ENCODE measurements at regions not wholly inside any gene's neighbourhood (a gene's known extent, or its start where the extent isn't known, plus 50 kb on each side); places are given as distances from the start of the nearest gene placed in this dataset.

- TF ChIP-seq YY1 (IDR thresholded peaks at IDR 0.05; ENCODE audit: insufficient read depth, insufficient read length): no peak
- no peak for TF ChIP-seq SUZ12 (IDR thresholded peaks at IDR 0.05; ENCODE audit: extremely low read depth, insufficient read depth, insufficient read length)
- no peaks in the 10 kb centered on the region for H3K9me3 ChIP-seq (ENCODE audit: insufficient read depth, low read length)
- no peaks in the 10 kb centered on the region for H3K36me3 ChIP-seq (ENCODE audit: insufficient read depth, insufficient read length, low read length)
- no peaks in the 10 kb centered on the region for H3K4me1 ChIP-seq (ENCODE audit: insufficient read depth, insufficient read length)
- H3K4me3 ChIP-seq (ENCODE audit: insufficient read length, low read depth): no peak overlapping the region
- no peaks in the 10 kb centered on the region for H3K27me3 ChIP-seq (ENCODE audit: insufficient read depth, insufficient read length)
- no peak overlapping the region for H3K9ac ChIP-seq (ENCODE audit: insufficient read length, low read depth)
- DNase-seq (ENCODE audit: low read depth, low spot score): no peak
Observed at GRCh38 chr3:181534781-181535221, 176.9 kb upstream of the SOX2 start.

GRCh38 chr3:181533811-181534210 lies 177.9 kb upstream of the SOX2 start:
- Histone ChIP-seq H3K9ac (ENCODE audit: insufficient read length, low read depth) (no peak overlapping the region), H3K27me3 (ENCODE audit: insufficient read depth, insufficient read length) (no peaks in the 10 kb centered on the region), H3K36me3 (ENCODE audit: insufficient read depth, insufficient read length, low read length) (no peaks in the 10 kb centered on the region), H3K4me3 (ENCODE audit: insufficient read length, low read depth) (no peak overlapping the region), H3K9me3 (ENCODE audit: insufficient read depth, low read length) (no peaks in the 10 kb centered on the region), H3K4me1 (ENCODE audit: insufficient read depth, insufficient read length) (no peaks in the 10 kb centered on the region)
- no peak for DNase-seq (ENCODE audit: low read depth, low spot score)
- TF ChIP-seq SUZ12 (IDR thresholded peaks at IDR 0.05; ENCODE audit: extremely low read depth, insufficient read depth, insufficient read length) (no peak), YY1 (IDR thresholded peaks at IDR 0.05; ENCODE audit: insufficient read depth, insufficient read length) (no peak), ZNF274 (IDR thresholded peaks at IDR 0.05; ENCODE audit: low read depth, low read length) (no peak)

GRCh38 chr3:181530584-181530983 lies 181.1 kb upstream of the SOX2 start:
- Histone ChIP-seq H3K36me3 (ENCODE audit: insufficient read depth, insufficient read length, low read length) (no peaks in the 10 kb centered on the region), H3K4me1 (ENCODE audit: insufficient read depth, insufficient read length) (no peaks in the 10 kb centered on the region), H3K27me3 (ENCODE audit: insufficient read depth, insufficient read length) (no peaks in the 10 kb centered on the region), H3K9ac (ENCODE audit: insufficient read length, low read depth) (no peak overlapping the region), H3K4me3 (ENCODE audit: insufficient read length, low read depth) (no peak overlapping the region), H3K9me3 (ENCODE audit: insufficient read depth, low read length) (no peaks in the 10 kb centered on the region)
- TF ChIP-seq SUZ12 (IDR thresholded peaks at IDR 0.05; ENCODE audit: extremely low read depth, insufficient read depth, insufficient read length): no peak
- no peak for TF ChIP-seq ZNF274 (IDR thresholded peaks at IDR 0.05; ENCODE audit: low read depth, low read length)
- TF ChIP-seq YY1 (IDR thresholded peaks at IDR 0.05; ENCODE audit: insufficient read depth, insufficient read length): no peak
- DNase-seq (ENCODE audit: low read depth, low spot score): no peak

GRCh38 chr3:181521831-181522230 lies 189.9 kb upstream of the SOX2 start:
- Histone ChIP-seq H3K27me3 (ENCODE audit: insufficient read depth, insufficient read length) (no peaks in the 10 kb centered on the region), H3K4me3 (ENCODE audit: insufficient read length, low read depth) (no peak overlapping the region), H3K9me3 (ENCODE audit: insufficient read depth, low read length) (peaks cover 17% of the 10 kb centered on the region), H3K36me3 (ENCODE audit: insufficient read depth, insufficient read length, low read length) (no peaks in the 10 kb centered on the region), H3K9ac (ENCODE audit: insufficient read length, low read depth) (no peak overlapping the region), H3K4me1 (ENCODE audit: insufficient read depth, insufficient read length) (no peaks in the 10 kb centered on the region)
- TF ChIP-seq YY1 (IDR thresholded peaks at IDR 0.05; ENCODE audit: insufficient read depth, insufficient read length) (no peak), ZNF274 (IDR thresholded peaks at IDR 0.05; ENCODE audit: low read depth, low read length) (no peak), SUZ12 (IDR thresholded peaks at IDR 0.05; ENCODE audit: extremely low read depth, insufficient read depth, insufficient read length) (no peak)
- no peak for DNase-seq (ENCODE audit: low read depth, low spot score)

- no peak for DNase-seq (ENCODE audit: low read depth, low spot score)
- no peak for TF ChIP-seq SUZ12 (IDR thresholded peaks at IDR 0.05; ENCODE audit: extremely low read depth, insufficient read depth, insufficient read length)
- TF ChIP-seq ZNF274 (IDR thresholded peaks at IDR 0.05; ENCODE audit: low read depth, low read length): no peak
- no peak for TF ChIP-seq YY1 (IDR thresholded peaks at IDR 0.05; ENCODE audit: insufficient read depth, insufficient read length)
- Histone ChIP-seq H3K9ac (ENCODE audit: insufficient read length, low read depth) (no peak overlapping the region), H3K9me3 (ENCODE audit: insufficient read depth, low read length) (no peaks in the 10 kb centered on the region), H3K4me1 (ENCODE audit: insufficient read depth, insufficient read length) (no peaks in the 10 kb centered on the region), H3K36me3 (ENCODE audit: insufficient read depth, insufficient read length, low read length) (no peaks in the 10 kb centered on the region), H3K27me3 (ENCODE audit: insufficient read depth, insufficient read length) (no peaks in the 10 kb centered on the region), H3K4me3 (ENCODE audit: insufficient read length, low read depth) (no peak overlapping the region)
Observed at GRCh38 chr3:181518222-181518621, 193.5 kb upstream of the SOX2 start.

GRCh38 chr3:181512787-181513186 lies 198.9 kb upstream of the SOX2 start:
- TF ChIP-seq SUZ12 (IDR thresholded peaks at IDR 0.05; ENCODE audit: extremely low read depth, insufficient read depth, insufficient read length) (no peak), YY1 (IDR thresholded peaks at IDR 0.05; ENCODE audit: insufficient read depth, insufficient read length) (no peak), ZNF274 (IDR thresholded peaks at IDR 0.05; ENCODE audit: low read depth, low read length) (no peak)
- Histone ChIP-seq H3K27me3 (ENCODE audit: insufficient read depth, insufficient read length) (no peaks in the 10 kb centered on the region), H3K9me3 (ENCODE audit: insufficient read depth, low read length) (peaks cover 34% of the 10 kb centered on the region), H3K4me3 (ENCODE audit: insufficient read length, low read depth) (no peak overlapping the region), H3K4me1 (ENCODE audit: insufficient read depth, insufficient read length) (no peaks in the 10 kb centered on the region), H3K36me3 (ENCODE audit: insufficient read depth, insufficient read length, low read length) (no peaks in the 10 kb centered on the region), H3K9ac (ENCODE audit: insufficient read length, low read depth) (no peak overlapping the region)
- DNase-seq (ENCODE audit: low read depth, low spot score): no peak

GRCh38 chr3:181510500-181510899 lies 201.2 kb upstream of the SOX2 start:
- Histone ChIP-seq H3K9ac (ENCODE audit: insufficient read length, low read depth) (no peak overlapping the region), H3K4me1 (ENCODE audit: insufficient read depth, insufficient read length) (no peaks in the 10 kb centered on the region), H3K9me3 (ENCODE audit: insufficient read depth, low read length) (peaks cover 34% of the 10 kb centered on the region), H3K4me3 (ENCODE audit: insufficient read length, low read depth) (no peak overlapping the region), H3K36me3 (ENCODE audit: insufficient read depth, insufficient read length, low read length) (no peaks in the 10 kb centered on the region), H3K27me3 (ENCODE audit: insufficient read depth, insufficient read length) (no peaks in the 10 kb centered on the region)
- no peak for TF ChIP-seq SUZ12 (IDR thresholded peaks at IDR 0.05; ENCODE audit: extremely low read depth, insufficient read depth, insufficient read length)
- TF ChIP-seq ZNF274 (IDR thresholded peaks at IDR 0.05; ENCODE audit: low read depth, low read length): no peak
- TF ChIP-seq YY1 (IDR thresholded peaks at IDR 0.05; ENCODE audit: insufficient read depth, insufficient read length): no peak
- no peak for DNase-seq (ENCODE audit: low read depth, low spot score)

- Histone ChIP-seq H3K4me3 (ENCODE audit: insufficient read length, low read depth) (no peak overlapping the region), H3K27me3 (ENCODE audit: insufficient read depth, insufficient read length) (no peaks in the 10 kb centered on the region), H3K9ac (ENCODE audit: insufficient read length, low read depth) (no peak overlapping the region), H3K9me3 (ENCODE audit: insufficient read depth, low read length) (no peaks in the 10 kb centered on the region), H3K36me3 (ENCODE audit: insufficient read depth, insufficient read length, low read length) (no peaks in the 10 kb centered on the region), H3K4me1 (ENCODE audit: insufficient read depth, insufficient read length) (no peaks in the 10 kb centered on the region)
- no peak for TF ChIP-seq ZNF274 (IDR thresholded peaks at IDR 0.05; ENCODE audit: low read depth, low read length)
- TF ChIP-seq YY1 (IDR thresholded peaks at IDR 0.05; ENCODE audit: insufficient read depth, insufficient read length): no peak
- no peak for TF ChIP-seq SUZ12 (IDR thresholded peaks at IDR 0.05; ENCODE audit: extremely low read depth, insufficient read depth, insufficient read length)
- DNase-seq (ENCODE audit: low read depth, low spot score): no peak
Observed at GRCh38 chr3:181497358-181497757, 214.4 kb upstream of the SOX2 start.

Measured in NT2/D1 (cell line).